ENCODE measurements at regions not wholly inside any gene's neighbourhood (a gene's known extent, or its start where the extent isn't known, plus 50 kb on each side); places are given as distances from the start of the nearest gene placed in this dataset.
A peak's percentile ranks its signal among the peaks of the same experiment; 100 is the strongest.
"Not testable (repeated sequence)": the region's sequence is repeated elsewhere in the genome, so short reads cannot be mapped to it uniquely, and the experiment has no call there.

DNA sequence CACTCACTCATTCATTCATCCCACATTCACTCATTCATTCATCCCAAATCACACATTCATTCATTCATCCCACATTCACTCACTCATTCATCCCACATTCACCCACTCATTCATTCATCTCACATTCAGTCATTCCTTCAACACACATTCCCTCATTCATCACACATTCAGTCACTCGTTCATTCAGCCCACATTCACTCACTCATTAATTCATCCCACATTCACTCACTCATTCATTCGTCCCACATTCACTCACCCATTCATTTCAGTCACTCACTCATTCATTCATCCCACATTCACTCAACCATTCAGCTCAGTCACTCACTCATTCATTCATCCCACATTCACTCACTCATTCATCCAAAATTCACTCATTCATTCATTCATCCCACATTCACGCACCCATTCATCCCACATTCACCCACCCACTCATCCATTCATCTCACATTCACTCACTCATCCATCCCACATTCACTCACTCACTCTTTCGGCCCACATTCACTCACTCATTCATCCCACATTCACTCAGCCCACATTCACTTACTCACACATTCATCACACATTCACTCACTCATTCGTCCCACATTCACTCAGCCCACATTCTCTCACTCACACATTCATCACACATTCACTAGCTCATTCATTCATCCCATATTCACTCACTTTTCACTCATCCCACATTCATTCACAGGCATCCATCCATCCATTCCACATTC, 5469.9 kb upstream of the TPTE start:
- intact Hi-C loops (cut with DNase I; ENCODE audit: low total_unique reads); H3K27ac ChIP-seq; H3K36me3 ChIP-seq (ENCODE audit: low read depth, missing control alignments); H3K4me1 ChIP-seq; H3K9me3 ChIP-seq; H3K4me3 ChIP-seq; H3K27me3 ChIP-seq; DNase-seq: not testable (repeated sequence)
- 74% methylated on average over 5 of the region's 5 CpGs; no CpG with 5 or more reads in 1 of the 2 donors for WGBS, 2 donors

- H3K4me1 ChIP-seq; intact Hi-C loops (cut with DNase I; ENCODE audit: low total_unique reads); H3K36me3 ChIP-seq (ENCODE audit: low read depth, missing control alignments); H3K27ac ChIP-seq; H3K9me3 ChIP-seq; H3K27me3 ChIP-seq; DNase-seq; H3K4me3 ChIP-seq: not testable (repeated sequence)
- no CpG with 5 or more reads among the region's 13 CpGs for WGBS, 2 donors
Observed at GRCh38 chr21:5055027-5055754, 5466.2 kb upstream of the TPTE start.

DNA sequence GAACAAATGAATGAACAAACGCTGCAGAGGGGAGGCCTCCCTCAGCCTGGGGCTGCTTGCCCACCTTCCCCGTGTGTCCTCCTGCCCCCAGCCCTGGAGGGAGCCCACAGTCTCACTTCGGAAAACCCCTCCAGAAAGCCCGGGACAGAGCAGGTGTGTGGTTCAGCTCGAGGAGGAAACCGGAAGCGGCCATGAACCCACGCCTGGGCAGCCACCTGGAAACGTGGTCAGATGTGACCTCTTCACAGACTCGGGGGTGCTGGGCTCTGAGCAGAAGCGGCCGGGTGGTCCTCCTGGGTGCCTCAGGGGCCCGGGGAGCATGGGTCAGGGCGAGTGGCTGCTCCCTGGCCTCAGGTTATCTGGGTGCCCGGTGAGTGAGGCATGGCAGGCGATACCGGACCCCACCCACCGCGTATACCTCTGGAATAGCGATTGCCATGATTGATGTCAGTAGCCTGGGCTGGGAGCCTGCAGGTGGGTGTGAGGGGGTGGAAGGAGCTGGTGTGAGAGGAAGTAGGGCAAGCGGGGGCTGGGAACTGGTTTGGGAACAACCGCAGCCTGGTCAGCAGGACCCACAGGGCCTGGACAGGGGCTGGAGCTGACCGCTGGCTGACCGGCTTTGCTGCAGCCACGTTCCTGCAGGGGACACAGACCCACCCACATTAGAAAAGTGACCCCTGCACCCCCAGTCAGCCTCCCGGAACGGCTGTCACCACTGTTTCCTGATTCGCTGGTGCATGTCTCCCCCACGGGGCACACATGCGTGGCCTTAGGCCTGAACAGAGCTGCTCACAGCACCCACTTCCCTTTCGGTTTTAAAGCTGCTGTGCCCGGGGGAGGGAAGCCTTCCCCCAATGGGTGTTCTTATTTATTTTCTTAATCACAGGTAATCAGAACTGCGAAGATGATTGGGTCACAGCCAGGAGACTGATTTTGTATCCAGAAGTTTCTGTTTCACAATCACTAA, 5465.1 kb upstream of the TPTE start:
- intact Hi-C loops (cut with DNase I; ENCODE audit: low total_unique reads); H3K9me3 ChIP-seq: not testable (repeated sequence)
- no CpG with 5 or more reads among the region's 33 CpGs for WGBS, 2 donors

GRCh38 chr21:5057077-5057476, 5464.3 kb upstream of the TPTE start:
- H3K4me3 ChIP-seq; intact Hi-C loops (cut with DNase I; ENCODE audit: low total_unique reads); H3K27ac ChIP-seq; H3K27me3 ChIP-seq; H3K36me3 ChIP-seq (ENCODE audit: low read depth, missing control alignments); H3K9me3 ChIP-seq; H3K4me1 ChIP-seq; DNase-seq: not testable (repeated sequence)
- no CpG with 5 or more reads among the region's 24 CpGs for WGBS, 2 donors

More for the DNA sequence above, 5465.1 kb upstream of the TPTE start:
- H3K36me3 ChIP-seq (ENCODE audit: low read depth, missing control alignments); H3K4me3 ChIP-seq; DNase-seq; H3K4me1 ChIP-seq; H3K27me3 ChIP-seq; H3K27ac ChIP-seq: not testable (repeated sequence)

DNA sequence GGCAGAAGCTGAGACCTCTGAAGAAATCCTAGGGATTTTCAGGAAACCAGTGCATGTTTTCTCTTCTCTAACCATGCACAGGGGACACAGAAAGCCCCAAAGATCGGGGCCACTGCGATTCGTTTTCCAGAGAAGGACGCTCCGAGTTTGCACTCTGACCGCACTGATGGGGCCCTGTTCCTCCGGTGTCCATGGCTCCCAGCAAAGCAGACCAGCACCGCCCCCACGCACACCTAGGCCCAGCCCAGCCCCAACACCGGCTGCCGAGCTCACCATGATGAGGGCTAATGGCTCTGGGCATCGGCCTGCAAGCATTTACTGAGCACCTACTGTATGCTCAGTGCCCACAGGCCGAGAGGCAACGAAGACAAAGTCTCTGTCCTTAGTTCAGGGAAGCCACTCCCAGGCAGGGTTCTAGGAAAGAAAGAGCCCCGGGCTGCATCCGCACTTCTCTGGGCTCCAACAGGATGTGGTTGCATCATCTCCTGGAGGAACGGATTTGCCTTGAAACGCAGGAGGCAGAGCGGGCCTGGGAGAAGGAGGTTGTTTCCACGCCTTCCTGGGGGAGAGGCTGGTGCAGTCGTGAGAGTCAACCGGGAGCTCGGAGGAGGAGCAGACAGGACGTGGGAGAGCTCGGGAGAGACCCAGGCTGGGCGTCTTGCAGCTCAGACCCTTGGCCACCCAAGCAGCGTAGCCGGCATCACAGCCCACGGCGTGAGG, 5460.9 kb upstream of the TPTE start:
- intact Hi-C loops (cut with DNase I; ENCODE audit: low total_unique reads); H3K4me3 ChIP-seq; H3K27ac ChIP-seq; H3K27me3 ChIP-seq; DNase-seq; H3K9me3 ChIP-seq; H3K4me1 ChIP-seq; H3K36me3 ChIP-seq (ENCODE audit: low read depth, missing control alignments): not testable (repeated sequence)
- WGBS, 2 donors = no CpG with 5 or more reads among the region's 30 CpGs

- H3K36me3 ChIP-seq (ENCODE audit: low read depth, missing control alignments); H3K9me3 ChIP-seq; H3K4me1 ChIP-seq; DNase-seq; H3K27ac ChIP-seq; intact Hi-C loops (cut with DNase I; ENCODE audit: low total_unique reads); H3K27me3 ChIP-seq; H3K4me3 ChIP-seq: not testable (repeated sequence)
- WGBS, 2 donors = no CpG with 5 or more reads among the region's 25 CpGs
Observed at GRCh38 chr21:5064581-5065142, 5456.7 kb upstream of the TPTE start.

DNA sequence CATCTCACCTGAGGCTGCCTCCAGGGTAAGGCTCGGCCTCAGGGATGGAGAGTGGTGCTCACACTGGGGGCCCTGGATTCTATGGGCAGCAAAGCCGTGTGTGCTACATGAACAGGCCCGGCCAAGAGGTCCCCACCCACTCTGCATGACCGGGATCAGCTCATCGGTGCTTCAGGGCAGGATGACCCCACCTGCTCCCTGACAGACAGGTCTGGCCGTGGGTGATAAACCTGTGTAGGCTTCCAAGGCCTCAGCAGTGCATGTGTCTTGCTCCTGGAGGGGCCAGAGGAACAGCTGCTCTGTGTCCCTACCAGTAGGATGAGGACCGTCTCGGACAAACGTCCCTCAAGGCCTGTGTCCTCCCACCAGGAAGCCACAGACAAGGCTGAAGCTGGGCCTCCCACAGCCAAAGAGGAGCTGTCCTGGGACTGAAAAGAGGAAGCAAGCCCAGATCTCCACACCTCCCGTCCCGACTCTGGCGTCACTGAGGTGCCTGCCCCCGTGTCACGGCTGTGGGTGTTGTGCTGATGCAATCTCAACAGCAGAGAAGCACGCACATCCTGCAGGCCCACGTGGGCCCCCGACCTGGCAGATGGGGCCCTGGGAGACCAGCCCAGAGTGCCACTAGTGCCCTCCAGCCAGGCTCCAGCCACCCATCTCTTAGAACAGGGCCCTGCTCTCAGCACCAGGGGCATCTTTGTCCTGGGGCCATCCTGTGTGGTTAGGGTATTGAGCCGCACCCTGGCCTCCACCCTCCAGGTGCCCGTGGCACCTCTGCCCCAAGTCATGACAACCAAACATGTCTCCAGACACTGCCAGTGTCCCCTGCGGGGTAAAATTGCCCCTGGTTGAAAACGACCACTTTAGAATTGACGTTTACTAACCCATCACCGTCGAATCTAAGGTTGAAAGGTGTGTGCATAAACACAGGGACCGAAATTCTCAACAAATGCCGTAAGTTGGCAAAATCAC, 5455.9 kb upstream of the TPTE start:
- 70% methylated on average over 12 of the region's 26 CpGs; no CpG with 5 or more reads in 1 of the 2 donors for WGBS, 2 donors
- H3K4me1 ChIP-seq; H3K9me3 ChIP-seq; H3K4me3 ChIP-seq; intact Hi-C loops (cut with DNase I; ENCODE audit: low total_unique reads); H3K36me3 ChIP-seq (ENCODE audit: low read depth, missing control alignments); H3K27me3 ChIP-seq; DNase-seq: not testable (repeated sequence)
- H3K27ac ChIP-seq = peak overlapping the region in 1 of 2 donors; percentile 59

DNA sequence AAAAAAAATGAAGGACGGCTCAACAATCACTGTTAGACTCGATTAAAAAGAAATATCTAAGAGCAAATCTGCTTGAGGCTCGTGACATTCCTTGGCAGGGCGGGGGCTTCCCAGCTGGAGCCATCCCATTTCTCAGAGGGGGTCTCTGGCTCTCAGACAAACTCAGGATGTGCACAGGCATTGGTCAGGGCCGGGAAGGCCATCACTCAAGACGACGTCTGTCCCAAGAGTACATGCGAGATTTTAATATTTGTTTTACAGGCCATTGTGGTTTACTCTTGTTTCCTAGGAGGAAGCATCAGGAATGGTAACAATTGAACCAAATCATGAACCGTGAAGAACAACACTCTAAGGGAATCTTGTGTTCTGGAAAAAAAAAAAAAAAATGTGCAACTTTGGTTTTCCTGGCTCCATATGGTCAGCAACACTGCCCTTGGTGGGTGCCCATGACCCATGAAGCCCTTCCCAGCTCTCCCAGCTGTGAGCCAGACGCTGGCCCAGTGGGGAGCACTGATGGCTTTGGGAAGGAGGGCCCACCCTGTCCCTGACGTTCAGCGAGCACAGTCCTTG, 5454.6 kb upstream of the TPTE start:
- DNase-seq; intact Hi-C loops (cut with DNase I; ENCODE audit: low total_unique reads); H3K4me1 ChIP-seq; H3K27ac ChIP-seq; H3K27me3 ChIP-seq; H3K9me3 ChIP-seq; H3K36me3 ChIP-seq (ENCODE audit: low read depth, missing control alignments); H3K4me3 ChIP-seq: not testable (repeated sequence)
- no CpG with 5 or more reads among the region's 12 CpGs for WGBS, 2 donors

GRCh38 chr21:5067326-5068048, 5453.9 kb upstream of the TPTE start:
- H3K4me1 ChIP-seq; H3K27me3 ChIP-seq; intact Hi-C loops (cut with DNase I; ENCODE audit: low total_unique reads); H3K36me3 ChIP-seq (ENCODE audit: low read depth, missing control alignments); DNase-seq; H3K4me3 ChIP-seq; H3K27ac ChIP-seq; H3K9me3 ChIP-seq: not testable (repeated sequence)
- WGBS, 2 donors = no CpG with 5 or more reads among the region's 15 CpGs
